ENCODE measurements at regions not wholly inside any gene's neighbourhood (a gene's known extent, or its start where the extent isn't known, plus 50 kb on each side); places are given as distances from the start of the nearest gene placed in this dataset.

- no peak for DNase-seq
Measured at GRCh38 chr2:67212203-67212602, 184.9 kb upstream of the ETAA1 start.

GRCh38 chr2:67213270-67213670, 183.9 kb upstream of the ETAA1 start:
- no peak for DNase-seq

- DNase-seq: no peak
Measured at GRCh38 chr2:67213677-67214402, 183.3 kb upstream of the ETAA1 start.

- no peak for DNase-seq
Measured at GRCh38 chr2:67214585-67215185, 182.4 kb upstream of the ETAA1 start.

GRCh38 chr2:67215214-67216055, 181.7 kb upstream of the ETAA1 start:
- DNase-seq: no peak

- no peak for DNase-seq
Measured at GRCh38 chr2:67216103-67216502, 181.0 kb upstream of the ETAA1 start.

- no peak for DNase-seq
Measured at GRCh38 chr2:67216881-67217280, 180.3 kb upstream of the ETAA1 start.

- DNase-seq: no peak
Measured at GRCh38 chr2:67217398-67217797, 179.7 kb upstream of the ETAA1 start.

GRCh38 chr2:67218056-67218455, 179.1 kb upstream of the ETAA1 start:
- no peak for DNase-seq

- no peak for DNase-seq
Measured at GRCh38 chr2:67219651-67220050, 177.5 kb upstream of the ETAA1 start.

GRCh38 chr2:67221266-67221665, 175.9 kb upstream of the ETAA1 start:
- DNase-seq: no peak

GRCh38 chr2:67225287-67225973, 171.7 kb upstream of the ETAA1 start:
- no peak for DNase-seq

- no peak for DNase-seq
Measured at GRCh38 chr2:67229706-67230105, 167.4 kb upstream of the ETAA1 start.

- DNase-seq: no peak
Measured at GRCh38 chr2:67232936-67233335, 164.2 kb upstream of the ETAA1 start.

GRCh38 chr2:67234440-67234839, 162.7 kb upstream of the ETAA1 start:
- no peak for DNase-seq

GRCh38 chr2:67237288-67237687, 159.8 kb upstream of the ETAA1 start:
- DNase-seq: no peak

GRCh38 chr2:67240507-67240906, 156.6 kb upstream of the ETAA1 start:
- no peak for DNase-seq

- DNase-seq: no peak
Measured at GRCh38 chr2:67241453-67241852, 155.7 kb upstream of the ETAA1 start.

- no peak for DNase-seq
Measured at GRCh38 chr2:67242456-67242855, 154.7 kb upstream of the ETAA1 start.

- DNase-seq: no peak
Measured at GRCh38 chr2:67243919-67244318, 153.2 kb upstream of the ETAA1 start.

- no peak for DNase-seq
Measured at GRCh38 chr2:67246791-67247190, 150.3 kb upstream of the ETAA1 start.

GRCh38 chr2:67251741-67252140, 145.4 kb upstream of the ETAA1 start:
- no peak for DNase-seq

- DNase-seq: no peak
Measured at GRCh38 chr2:67255933-67256615, 141.1 kb upstream of the ETAA1 start.
